Esophagus squamous epithelium (tissue), 4 donors: ENCODE measurements at regions not wholly inside any gene's neighbourhood (a gene's known extent, or its start where the extent isn't known, plus 50 kb on each side); places are given as distances from the start of the nearest gene placed in this dataset.

Experiments used
- POLR2A ChIP-seq, 4 donors: fragments of 450-650 bp; IDR thresholded peaks; one replicate each; pipeline ENCODE4 v1.6.1; 2017; ENCODE audit warnings: antibody characterized with exemption in 4 of 4, mild to moderate bottlenecking in 4 of 4, moderate library complexity in 3 of 4
- TF ChIP-seq, protein P1 (sequence below), 6 experiments: fragments of 450-650 bp in 4 of 6; fragments of 200-600 bp in 2 of 6; sonication (generic) in 2 of 6; IDR thresholded peaks; one replicate each; pipeline ENCODE4 v1.5.1; 2016 to 2019; ENCODE audit warnings: antibody characterized with exemption in 6 of 6, mild to moderate bottlenecking in 4 of 6, moderate library complexity in 4 of 6

DNA sequence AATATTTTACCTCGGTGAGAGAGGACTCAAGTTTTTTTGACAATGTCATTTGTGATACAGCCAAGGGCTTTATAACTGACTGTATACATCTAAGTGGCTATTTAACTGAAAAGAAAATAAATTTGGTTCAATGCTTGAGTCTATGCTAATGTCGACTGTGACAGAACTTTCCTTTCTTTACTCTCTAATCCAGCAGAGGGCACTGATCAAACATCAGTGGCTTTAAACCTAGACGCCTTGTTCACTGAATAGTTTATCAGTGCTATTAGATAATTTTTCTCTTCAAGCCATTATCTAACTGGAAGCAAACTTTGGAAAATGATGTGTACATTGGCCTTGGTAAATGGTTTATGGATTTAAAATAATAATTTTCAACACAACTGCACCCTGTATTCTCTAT lies 285.1 kb downstream of the CHL1 start:
- TF ChIP-seq, protein P1, sequence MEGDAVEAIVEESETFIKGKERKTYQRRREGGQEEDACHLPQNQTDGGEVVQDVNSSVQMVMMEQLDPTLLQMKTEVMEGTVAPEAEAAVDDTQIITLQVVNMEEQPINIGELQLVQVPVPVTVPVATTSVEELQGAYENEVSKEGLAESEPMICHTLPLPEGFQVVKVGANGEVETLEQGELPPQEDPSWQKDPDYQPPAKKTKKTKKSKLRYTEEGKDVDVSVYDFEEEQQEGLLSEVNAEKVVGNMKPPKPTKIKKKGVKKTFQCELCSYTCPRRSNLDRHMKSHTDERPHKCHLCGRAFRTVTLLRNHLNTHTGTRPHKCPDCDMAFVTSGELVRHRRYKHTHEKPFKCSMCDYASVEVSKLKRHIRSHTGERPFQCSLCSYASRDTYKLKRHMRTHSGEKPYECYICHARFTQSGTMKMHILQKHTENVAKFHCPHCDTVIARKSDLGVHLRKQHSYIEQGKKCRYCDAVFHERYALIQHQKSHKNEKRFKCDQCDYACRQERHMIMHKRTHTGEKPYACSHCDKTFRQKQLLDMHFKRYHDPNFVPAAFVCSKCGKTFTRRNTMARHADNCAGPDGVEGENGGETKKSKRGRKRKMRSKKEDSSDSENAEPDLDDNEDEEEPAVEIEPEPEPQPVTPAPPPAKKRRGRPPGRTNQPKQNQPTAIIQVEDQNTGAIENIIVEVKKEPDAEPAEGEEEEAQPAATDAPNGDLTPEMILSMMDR (IDR thresholded peaks at IDR 0.05) = no peak
- no peak for TF ChIP-seq POLR2A (IDR thresholded peaks at IDR 0.05)
